Trophoblast cell (in vitro differentiated cells and primary cell): ENCODE measurements at regions not wholly inside any gene's neighbourhood (a gene's known extent, or its start where the extent isn't known, plus 50 kb on each side); places are given as distances from the start of the nearest gene placed in this dataset.

Experiments used
- DNase-seq, 2 donors: peaks; one replicate each; pipeline ENCODE4 v3.0.0-alpha.2; 2016
- H2AFZ ChIP-seq: 2 replicates; pipeline ENCODE4 v1.6.1; 2013; ENCODE audit warnings: low read length, moderate library complexity, mild to moderate bottlenecking; ENCODE audit not compliant: insufficient read depth, poor library complexity
- H2AK5ac ChIP-seq: 2 replicates; pipeline ENCODE4 v1.6.1; 2013; ENCODE audit warnings: mild to moderate bottlenecking, low read length
- H2BK120ac ChIP-seq: 2 replicates; pipeline ENCODE4 v1.6.1; 2013; ENCODE audit warnings: low read length, mild to moderate bottlenecking, moderate library complexity; ENCODE audit not compliant: insufficient read depth, poor library complexity
- H2BK12ac ChIP-seq: 2 replicates; pipeline ENCODE4 v1.6.1; 2013; ENCODE audit warnings: mild to moderate bottlenecking, low read length, moderate library complexity
- H2BK5ac ChIP-seq: 2 replicates; pipeline ENCODE4 v1.6.1; 2013; ENCODE audit warnings: low read length, low read depth, moderate library complexity, mild to moderate bottlenecking; ENCODE audit not compliant: poor library complexity
- H3K14ac ChIP-seq: 2 replicates; pipeline ENCODE4 v1.6.1; 2013; ENCODE audit warnings: mild to moderate bottlenecking, low read length
- H3K18ac ChIP-seq: 2 replicates; pipeline ENCODE4 v1.6.1; 2013; ENCODE audit warnings: mild to moderate bottlenecking, low read length
- H3K23ac ChIP-seq: 2 replicates; pipeline ENCODE4 v1.6.1; 2013; ENCODE audit warnings: low read length
- H3K27ac ChIP-seq: 2 replicates; pipeline ENCODE4 v1.5.1; 2013; ENCODE audit warnings: low read depth, mild to moderate bottlenecking, inconsistent platforms, low read length, moderate library complexity
- H3K27me3 ChIP-seq: 2 replicates; pipeline ENCODE4 v1.6.1; 2013; ENCODE audit warnings: inconsistent platforms, mild to moderate bottlenecking, low read length, moderate library complexity; ENCODE audit not compliant: insufficient read depth
- H3K36me3 ChIP-seq, 2 experiments: 1 replicate in 1 of 2; 2 replicates in 1 of 2; pipeline ENCODE4 v1.6.1; 2013; ENCODE audit warnings: low read length in 2 of 2, mild to moderate bottlenecking in 2 of 2, moderate library complexity in 1 of 2; ENCODE audit not compliant: insufficient read depth in 2 of 2, control insufficient read depth in 1 of 2
- H3K4ac ChIP-seq: 2 replicates; pipeline ENCODE4 v1.6.1; 2013; ENCODE audit warnings: low read depth, mild to moderate bottlenecking, low read length, moderate library complexity
- H3K4me1 ChIP-seq, 2 experiments: 1 replicate in 1 of 2; 2 replicates in 1 of 2; pipeline ENCODE4 v1.6.1; 2013; ENCODE audit warnings: low read length in 2 of 2, mild to moderate bottlenecking in 2 of 2, moderate library complexity in 1 of 2; ENCODE audit not compliant: insufficient read depth in 2 of 2, control insufficient read depth in 1 of 2
- H3K4me2 ChIP-seq: 2 replicates; pipeline ENCODE4 v1.6.1; 2013; ENCODE audit warnings: inconsistent platforms, mild to moderate bottlenecking, low read length, moderate library complexity
- H3K4me3 ChIP-seq: 2 replicates; pipeline ENCODE4 v1.5.1; 2013; ENCODE audit warnings: mild to moderate bottlenecking, low read depth, low read length, inconsistent platforms
- H3K79me1 ChIP-seq: one replicate; pipeline ENCODE4 v1.6.1; 2013; ENCODE audit warnings: low read length
- H3K79me2 ChIP-seq: 2 replicates; pipeline ENCODE4 v1.6.1; 2013; ENCODE audit warnings: low read length, mild to moderate bottlenecking; ENCODE audit not compliant: control insufficient read depth, insufficient read depth, poor library complexity
- H3K9ac ChIP-seq: 2 replicates; pipeline ENCODE4 v1.6.1; 2013; ENCODE audit warnings: mild to moderate bottlenecking, low read length
- H3K9me3 ChIP-seq: 2 replicates; pipeline ENCODE4 v1.6.1; 2013; ENCODE audit warnings: low read depth, mild to moderate bottlenecking, control low read depth, inconsistent platforms, low read length; ENCODE audit not compliant: insufficient read depth
- H4K12ac ChIP-seq: 2 replicates; pipeline ENCODE4 v1.6.1; 2013; ENCODE audit warnings: low read depth, mild to moderate bottlenecking, low read length, moderate library complexity
- H4K8ac ChIP-seq: 2 replicates; pipeline ENCODE4 v1.6.1; 2013; ENCODE audit warnings: low read depth, mild to moderate bottlenecking, low read length, moderate library complexity
- H4K91ac ChIP-seq: one replicate; pipeline ENCODE4 v1.6.1; 2013; ENCODE audit warnings: low read depth, mild to moderate bottlenecking, low read length, moderate library complexity
- WGBS: extraction: QIAGEN DNeasy Blood & Tissue Kit; methylation state at CpG from one replicate; pipeline ENCODE4 v1.1.7; 2013; ENCODE audit warnings: missing lambda C conversion rate; ENCODE audit not compliant: insufficient read length, insufficient coverage; ENCODE audit errors: extremely low coverage; 5-methylcytosine and 5-hydroxymethylcytosine counted together

DNA sequence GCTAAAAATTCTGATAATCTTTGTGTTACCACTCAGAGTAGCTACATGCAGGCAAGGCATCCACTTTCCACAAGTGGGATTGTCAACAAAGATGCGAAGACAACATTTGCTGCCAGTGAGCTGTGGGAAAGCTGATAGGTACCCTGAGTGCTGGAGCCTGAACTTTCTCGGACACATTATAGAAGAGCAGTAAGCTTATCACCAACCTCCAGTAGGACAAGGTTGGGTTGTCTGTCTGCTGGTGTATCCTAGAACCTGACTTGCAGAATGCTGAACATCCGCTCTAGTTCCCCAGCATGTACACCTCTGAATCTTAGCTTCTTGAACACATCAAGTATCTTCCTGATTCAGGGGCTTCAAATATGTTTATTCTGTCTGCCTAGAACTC, 103.8 kb upstream of the PPM1H start:
- Histone ChIP-seq H3K4me3 (no peak overlapping the region), H2BK12ac (no peak overlapping the region), H3K9me3 (no peaks in the 10 kb centered on the region), H3K27ac (no peak overlapping the region), H4K8ac (no peak overlapping the region), H2AFZ (no peak overlapping the region), H3K14ac (no peak overlapping the region), H3K36me3 (no peaks in the 10 kb centered on the region), H3K79me2 (no peaks in the 10 kb centered on the region), H3K4ac (no peak overlapping the region), H3K23ac (no peak overlapping the region), H3K18ac (no peak overlapping the region), H3K27me3 (no peaks in the 10 kb centered on the region), H3K4me1 (no peaks in the 10 kb centered on the region), H2BK120ac (no peak overlapping the region), H2AK5ac (no peak overlapping the region), H2BK5ac (no peak overlapping the region), H3K4me2 (no peak overlapping the region), H3K79me1 (no peaks in the 10 kb centered on the region), H4K12ac (no peak overlapping the region), H4K91ac (no peak overlapping the region), H3K9ac (no peak overlapping the region)
- DNase-seq: no peak
- WGBS: no CpG with 5 or more reads among the region's 3 CpGs

DNA sequence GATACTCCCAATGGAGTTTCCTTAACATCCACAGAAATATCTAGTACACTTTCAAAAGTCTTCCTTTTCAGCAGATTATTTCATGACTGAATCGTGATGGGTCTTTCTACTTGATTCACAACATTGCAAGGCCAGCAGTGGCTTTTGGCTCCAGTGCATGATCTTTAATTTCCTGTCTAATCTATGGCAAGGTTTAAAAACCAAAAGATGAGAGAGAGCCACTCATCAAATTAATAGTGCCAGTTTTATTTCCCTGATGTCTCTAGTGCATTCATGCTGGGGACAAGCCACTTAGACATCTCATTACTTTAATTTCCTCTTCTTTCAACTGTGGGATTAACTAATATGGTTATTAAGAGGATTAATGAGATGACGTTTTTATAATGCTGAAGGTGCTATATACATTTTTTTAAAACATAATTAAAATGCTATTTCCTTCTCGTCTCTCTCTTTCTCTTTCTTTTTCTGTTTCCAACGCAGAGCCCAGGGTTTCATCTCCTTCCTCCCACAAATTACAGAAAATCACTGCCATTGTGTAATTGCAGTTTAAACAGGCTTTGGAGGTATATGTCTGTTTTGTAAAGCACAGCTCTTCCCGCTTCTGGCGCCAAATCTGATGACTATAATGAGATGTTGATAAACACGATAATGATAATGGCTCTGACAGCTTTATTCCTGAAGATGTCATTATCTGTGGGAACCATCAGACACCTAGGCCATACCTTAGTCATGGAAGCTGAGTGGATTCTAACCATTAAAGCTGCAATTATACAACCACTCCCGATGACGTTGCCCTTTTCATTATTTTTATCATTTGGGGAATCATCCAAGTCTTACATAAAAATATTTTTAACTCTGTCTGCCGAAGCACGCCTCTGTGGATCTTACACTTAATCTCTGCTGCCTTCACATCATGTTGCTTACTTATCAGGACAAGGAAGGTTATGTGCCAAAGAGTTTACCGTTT, 103.1 kb upstream of the PPM1H start:
- DNase-seq: no peak
- H3K9ac ChIP-seq: no peak overlapping the region
- no peaks in the 10 kb centered on the region for H3K36me3 ChIP-seq
- no peak overlapping the region for H3K14ac ChIP-seq
- H2AK5ac ChIP-seq: no peak overlapping the region
- H2BK120ac ChIP-seq: no peak overlapping the region
- H3K27ac ChIP-seq: no peak overlapping the region
- H3K18ac ChIP-seq: no peak overlapping the region
- H2AFZ ChIP-seq: no peak overlapping the region
- H4K8ac ChIP-seq: no peak overlapping the region
- H3K27me3 ChIP-seq: no peaks in the 10 kb centered on the region
- WGBS: no CpG with 5 or more reads among the region's 12 CpGs
- H4K12ac ChIP-seq: no peak overlapping the region
- H3K4me3 ChIP-seq: no peak overlapping the region
- no peaks in the 10 kb centered on the region for H3K9me3 ChIP-seq
- no peak overlapping the region for H2BK12ac ChIP-seq
- H3K4me2 ChIP-seq: no peak overlapping the region
- H2BK5ac ChIP-seq: no peak overlapping the region
- no peaks in the 10 kb centered on the region for H3K79me1 ChIP-seq
- no peaks in the 10 kb centered on the region for H3K79me2 ChIP-seq
- H3K23ac ChIP-seq: no peak overlapping the region
- H3K4me1 ChIP-seq: no peaks in the 10 kb centered on the region
- no peak overlapping the region for H4K91ac ChIP-seq
- no peak overlapping the region for H3K4ac ChIP-seq

DNA sequence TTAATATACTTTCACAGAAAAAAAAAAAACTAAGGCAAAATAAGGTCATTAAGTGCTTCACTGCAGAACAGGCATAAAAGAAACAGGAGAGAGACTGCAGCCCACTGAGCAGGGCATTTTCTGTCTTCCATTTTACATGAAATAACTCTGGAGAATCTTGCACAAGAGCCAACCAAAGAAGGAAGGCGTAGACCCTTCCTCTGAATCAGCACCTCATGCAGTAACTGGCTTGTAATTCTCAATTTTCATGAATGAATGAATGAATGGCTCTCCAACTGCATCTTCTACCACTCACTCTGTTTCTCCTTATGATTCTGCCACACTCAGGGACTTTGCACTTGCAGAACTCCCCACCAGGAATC, 102.0 kb upstream of the PPM1H start:
- H4K8ac ChIP-seq: no peak overlapping the region
- no peaks in the 10 kb centered on the region for H3K4me1 ChIP-seq
- H2AFZ ChIP-seq: no peak overlapping the region
- whole genome bisulfite sequencing: no CpG with 5 or more reads among the region's 1 CpG
- H3K36me3 ChIP-seq: no peaks in the 10 kb centered on the region
- H3K18ac ChIP-seq: no peak overlapping the region
- no peak overlapping the region for H4K91ac ChIP-seq
- H3K27me3 ChIP-seq: no peaks in the 10 kb centered on the region
- H2BK120ac ChIP-seq: no peak overlapping the region
- no peak overlapping the region for H3K14ac ChIP-seq
- no peaks in the 10 kb centered on the region for H3K79me2 ChIP-seq
- H3K4me2 ChIP-seq: no peak overlapping the region
- no peak for DNase-seq
- no peaks in the 10 kb centered on the region for H3K9me3 ChIP-seq
- no peak overlapping the region for H3K27ac ChIP-seq
- H3K9ac ChIP-seq: no peak overlapping the region
- H2AK5ac ChIP-seq: no peak overlapping the region
- H4K12ac ChIP-seq: no peak overlapping the region
- H3K23ac ChIP-seq: no peak overlapping the region
- no peak overlapping the region for H2BK12ac ChIP-seq
- H3K4ac ChIP-seq: no peak overlapping the region
- no peaks in the 10 kb centered on the region for H3K79me1 ChIP-seq
- H2BK5ac ChIP-seq: no peak overlapping the region
- H3K4me3 ChIP-seq: no peak overlapping the region

DNA sequence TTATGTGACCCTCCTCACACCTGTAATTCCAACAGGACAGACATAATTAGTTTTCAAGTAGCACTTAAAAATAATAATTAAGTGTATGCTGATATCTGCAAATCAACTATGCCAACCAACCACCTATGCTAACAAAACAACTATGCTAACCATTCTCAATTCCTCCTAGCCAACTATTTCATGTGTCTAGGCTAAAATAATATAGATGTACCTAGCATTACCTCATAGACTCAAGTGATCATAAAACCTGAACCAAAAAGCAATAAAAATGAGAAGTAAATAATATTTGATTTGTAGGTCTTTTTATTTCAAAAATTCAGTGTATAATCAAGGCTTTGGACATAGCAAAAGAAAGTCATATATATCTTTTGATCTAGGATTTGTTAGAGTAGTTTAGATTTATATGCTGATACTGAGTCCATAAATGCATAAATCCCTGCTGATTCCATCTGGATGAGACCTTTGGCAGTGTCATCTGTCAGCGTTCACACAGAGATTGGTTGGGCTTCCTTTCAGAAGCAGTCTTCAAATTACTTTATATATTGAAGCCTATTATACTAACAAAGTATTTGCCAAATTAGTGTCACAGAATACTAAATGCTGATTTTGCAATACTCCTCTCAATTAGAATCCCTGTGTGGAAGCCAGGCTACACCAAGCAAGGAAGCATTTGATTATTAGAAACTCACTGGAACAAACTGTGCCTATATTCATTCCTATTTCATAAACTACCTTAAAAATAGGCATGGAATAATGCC, 101.4 kb upstream of the PPM1H start:
- H3K4me3 ChIP-seq: no peak overlapping the region
- H4K91ac ChIP-seq: no peak overlapping the region
- no CpG with 5 or more reads among the region's 1 CpG for WGBS
- no peak overlapping the region for H3K14ac ChIP-seq
- H4K12ac ChIP-seq: no peak overlapping the region
- no peak overlapping the region for H2AFZ ChIP-seq
- no peak overlapping the region for H2BK120ac ChIP-seq
- no peak overlapping the region for H4K8ac ChIP-seq
- H2BK5ac ChIP-seq: no peak overlapping the region
- no peaks in the 10 kb centered on the region for H3K27me3 ChIP-seq
- H3K18ac ChIP-seq: no peak overlapping the region
- no peak overlapping the region for H2AK5ac ChIP-seq
- no peak overlapping the region for H3K9ac ChIP-seq
- no peaks in the 10 kb centered on the region for H3K36me3 ChIP-seq
- H3K4ac ChIP-seq: no peak overlapping the region
- no peak overlapping the region for H3K23ac ChIP-seq
- H3K4me2 ChIP-seq: no peak overlapping the region
- peak in 1 of 2 donors; percentile 51 for DNase-seq
- H3K4me1 ChIP-seq: no peaks in the 10 kb centered on the region
- no peaks in the 10 kb centered on the region for H3K79me2 ChIP-seq
- no peak overlapping the region for H2BK12ac ChIP-seq
- no peaks in the 10 kb centered on the region for H3K9me3 ChIP-seq
- no peaks in the 10 kb centered on the region for H3K79me1 ChIP-seq
- no peak overlapping the region for H3K27ac ChIP-seq
